MM.1S (cell line): ENCODE measurements at regions not wholly inside any gene's neighbourhood (a gene's known extent, or its start where the extent isn't known, plus 50 kb on each side); places are given as distances from the start of the nearest gene placed in this dataset.

Experiments
- DNase-seq: peaks from one replicate; pipeline ENCODE4 v3.0.0-alpha.2; 2015
- H2AFZ ChIP-seq: fragments of 300-600 bp; sonication (generic); 2 replicates; pipeline ENCODE4 v1.6.0; 2016; ENCODE audit warnings: antibody characterized with exemption, low read length
- H3F3A ChIP-seq: fragments of 300-600 bp; sonication (generic); 2 replicates; pipeline ENCODE4 v1.6.1; 2016; ENCODE audit warnings: mild to moderate bottlenecking, antibody characterized with exemption, low read length, moderate library complexity, mixed read lengths; ENCODE audit not compliant: insufficient read depth
- H3K27ac ChIP-seq: fragments of 300-600 bp; sonication (generic); 2 replicates; pipeline ENCODE4 v1.5.1; 2016; ENCODE audit warnings: mild to moderate bottlenecking, low read length
- H3K27me3 ChIP-seq: fragments of 300-600 bp; sonication (generic); replicated peaks from 2 replicates; pipeline ENCODE4 v1.6.0; 2016; ENCODE audit warnings: low read length; ENCODE audit not compliant: insufficient read depth
- H3K36me3 ChIP-seq: fragments of 300-600 bp; sonication (generic); replicated peaks from 2 replicates; pipeline ENCODE4 v1.6.1; 2016; ENCODE audit warnings: mild to moderate bottlenecking, low read length, mixed read lengths; ENCODE audit not compliant: insufficient read depth
- H3K4me1 ChIP-seq: fragments of 300-600 bp; sonication (generic); 2 replicates; pipeline ENCODE4 v1.6.1; 2016; ENCODE audit warnings: low read length, mixed read lengths
- H3K4me2 ChIP-seq: fragments of 300-600 bp; sonication (generic); 2 replicates; pipeline ENCODE4 v1.6.0; 2016; ENCODE audit warnings: low read depth, low read length
- H3K4me3 ChIP-seq: fragments of 300-600 bp; sonication (generic); 2 replicates; pipeline ENCODE4 v1.5.1; 2016; ENCODE audit warnings: low read length, mixed read lengths
- H3K79me2 ChIP-seq: fragments of 300-600 bp; sonication (generic); 2 replicates; pipeline ENCODE4 v1.6.1; 2016; ENCODE audit warnings: mixed run types, low read length, mixed read lengths
- H3K9ac ChIP-seq: fragments of 300-600 bp; sonication (generic); 2 replicates; pipeline ENCODE4 v1.6.1; 2016; ENCODE audit warnings: low read length, mixed read lengths
- H3K9me2 ChIP-seq: fragments of 300-600 bp; sonication (generic); replicated peaks from 2 replicates; pipeline ENCODE4 v1.6.1; 2016; ENCODE audit warnings: mild to moderate bottlenecking, low read length, mixed read lengths; ENCODE audit not compliant: insufficient read depth
- H3K9me3 ChIP-seq: fragments of 300-600 bp; sonication (generic); replicated peaks from 2 replicates; pipeline ENCODE4 v1.6.1; 2016; ENCODE audit warnings: mild to moderate bottlenecking, low read length, mixed read lengths; ENCODE audit not compliant: insufficient read depth
- H4K20me1 ChIP-seq: fragments of 300-600 bp; sonication (generic); 2 replicates; pipeline ENCODE4 v1.6.1; 2016; ENCODE audit warnings: mild to moderate bottlenecking, low read length, moderate library complexity, mixed read lengths; ENCODE audit not compliant: insufficient read depth
- EZH2 ChIP-seq: fragments of 300-600 bp; sonication (generic); optimal IDR thresholded peaks from 2 replicates; pipeline ENCODE3; 2017; ENCODE audit warnings: low read depth, mild to moderate bottlenecking, antibody characterized with exemption, low read length, mixed read lengths
- EZH2phosphoT487 ChIP-seq: fragments of 300-600 bp; sonication (generic); IDR thresholded peaks from 2 replicates; pipeline ENCODE4 v1.6.1; 2018; ENCODE audit warnings: antibody characterized with exemption, low read length
- TF ChIP-seq, protein P1 (sequence below): fragments of 300-600 bp; sonication (generic); IDR thresholded peaks from 2 replicates; pipeline ENCODE4 v1.5.1; 2016; ENCODE audit warnings: antibody characterized with exemption, low read length, mixed read lengths

DNA sequence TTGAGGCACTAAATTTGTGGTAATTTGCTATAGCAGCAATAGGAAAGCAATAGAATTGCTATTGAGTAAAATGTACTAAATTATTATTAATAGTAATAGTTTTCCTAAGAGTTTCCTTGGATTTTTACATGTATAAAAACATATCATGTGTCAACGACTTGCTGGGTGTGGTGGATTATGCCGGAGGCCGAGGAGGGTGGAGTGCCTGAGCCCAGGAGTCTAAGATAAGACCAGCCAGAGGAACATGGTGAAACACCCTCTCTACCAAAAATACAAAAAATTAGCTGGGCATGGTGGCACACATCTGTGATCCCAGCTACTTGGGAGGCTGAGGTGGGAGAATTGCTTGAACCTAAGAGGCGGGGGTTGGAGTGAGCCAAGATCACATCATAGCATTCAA is 749.9 kb downstream of the TBL1XR1 start:
- no peak overlapping the region for H2AFZ ChIP-seq
- no peak overlapping the region for H3K27ac ChIP-seq
- no peaks in the 10 kb centered on the region for H3K9me3 ChIP-seq
- no peaks in the 10 kb centered on the region for H3K27me3 ChIP-seq
- H4K20me1 ChIP-seq = no peaks in the 10 kb centered on the region
- H3K4me2 ChIP-seq = no peak overlapping the region
- H3K9me2 ChIP-seq = no peaks in the 10 kb centered on the region
- no peaks in the 10 kb centered on the region for H3K36me3 ChIP-seq
- H3F3A ChIP-seq = no peaks in the 10 kb centered on the region
- DNase-seq = no peak
- no peak overlapping the region for H3K9ac ChIP-seq
- H3K79me2 ChIP-seq = no peaks in the 10 kb centered on the region
- no peak for TF ChIP-seq EZH2
- TF ChIP-seq, protein P1, sequence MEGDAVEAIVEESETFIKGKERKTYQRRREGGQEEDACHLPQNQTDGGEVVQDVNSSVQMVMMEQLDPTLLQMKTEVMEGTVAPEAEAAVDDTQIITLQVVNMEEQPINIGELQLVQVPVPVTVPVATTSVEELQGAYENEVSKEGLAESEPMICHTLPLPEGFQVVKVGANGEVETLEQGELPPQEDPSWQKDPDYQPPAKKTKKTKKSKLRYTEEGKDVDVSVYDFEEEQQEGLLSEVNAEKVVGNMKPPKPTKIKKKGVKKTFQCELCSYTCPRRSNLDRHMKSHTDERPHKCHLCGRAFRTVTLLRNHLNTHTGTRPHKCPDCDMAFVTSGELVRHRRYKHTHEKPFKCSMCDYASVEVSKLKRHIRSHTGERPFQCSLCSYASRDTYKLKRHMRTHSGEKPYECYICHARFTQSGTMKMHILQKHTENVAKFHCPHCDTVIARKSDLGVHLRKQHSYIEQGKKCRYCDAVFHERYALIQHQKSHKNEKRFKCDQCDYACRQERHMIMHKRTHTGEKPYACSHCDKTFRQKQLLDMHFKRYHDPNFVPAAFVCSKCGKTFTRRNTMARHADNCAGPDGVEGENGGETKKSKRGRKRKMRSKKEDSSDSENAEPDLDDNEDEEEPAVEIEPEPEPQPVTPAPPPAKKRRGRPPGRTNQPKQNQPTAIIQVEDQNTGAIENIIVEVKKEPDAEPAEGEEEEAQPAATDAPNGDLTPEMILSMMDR = no peak
- no peak for TF ChIP-seq EZH2phosphoT487
- no peaks in the 10 kb centered on the region for H3K4me1 ChIP-seq
- no peak overlapping the region for H3K4me3 ChIP-seq

DNA sequence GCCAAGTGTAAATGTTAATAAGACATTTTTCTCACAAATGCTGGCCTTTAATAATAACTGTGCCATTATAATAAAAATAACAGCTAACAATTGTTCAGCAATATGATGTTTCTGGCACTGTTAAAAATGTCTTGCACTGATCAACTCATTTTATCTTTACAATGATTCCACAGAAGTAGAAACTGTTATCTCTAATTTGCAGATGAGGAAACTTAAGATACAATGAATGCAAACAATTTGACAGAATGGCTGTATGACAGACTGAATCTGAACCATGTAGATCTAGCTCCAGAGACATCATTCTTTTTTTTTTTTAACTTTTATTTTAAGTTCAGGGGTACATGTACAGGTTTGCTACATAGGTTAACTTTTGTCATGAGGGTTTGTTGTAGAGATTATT is 755.0 kb downstream of the TBL1XR1 start:
- H3K4me3 ChIP-seq = no peak overlapping the region
- H3K36me3 ChIP-seq = no peaks in the 10 kb centered on the region
- H2AFZ ChIP-seq = no peak overlapping the region
- no peaks in the 10 kb centered on the region for H3K79me2 ChIP-seq
- no peaks in the 10 kb centered on the region for H3F3A ChIP-seq
- no peak overlapping the region for H3K27ac ChIP-seq
- no peak for TF ChIP-seq EZH2phosphoT487
- no peak for TF ChIP-seq EZH2
- TF ChIP-seq, protein P1 = no peak
- H3K27me3 ChIP-seq = no peaks in the 10 kb centered on the region
- no peaks in the 10 kb centered on the region for H3K4me1 ChIP-seq
- H3K4me2 ChIP-seq = no peak overlapping the region
- no peaks in the 10 kb centered on the region for H3K9me3 ChIP-seq
- no peak for DNase-seq
- no peak overlapping the region for H3K9ac ChIP-seq
- no peaks in the 10 kb centered on the region for H4K20me1 ChIP-seq
- no peaks in the 10 kb centered on the region for H3K9me2 ChIP-seq

DNA sequence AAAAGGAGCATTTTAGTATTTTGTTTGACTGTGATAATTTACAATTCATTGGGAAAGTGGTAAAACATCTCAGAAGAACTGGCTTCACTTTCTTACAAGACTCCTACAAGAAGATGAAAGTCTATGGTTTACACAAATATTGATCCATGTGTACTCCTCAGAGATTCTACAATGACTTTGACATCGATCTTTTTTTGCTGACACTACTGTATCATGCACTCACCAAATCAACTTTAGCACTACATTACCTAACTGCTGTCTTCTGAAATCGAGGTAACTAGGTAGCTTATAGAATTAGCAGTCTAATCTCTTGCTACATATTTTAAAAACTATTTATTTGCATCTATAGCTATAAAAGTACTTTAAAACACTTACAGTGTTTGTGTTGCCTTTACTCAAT is 757.6 kb downstream of the TBL1XR1 start:
- H3K27ac ChIP-seq = no peak overlapping the region
- H3K9me2 ChIP-seq = no peaks in the 10 kb centered on the region
- no peaks in the 10 kb centered on the region for H3K4me1 ChIP-seq
- H3K4me3 ChIP-seq = no peak overlapping the region
- no peaks in the 10 kb centered on the region for H3F3A ChIP-seq
- no peak overlapping the region for H2AFZ ChIP-seq
- no peaks in the 10 kb centered on the region for H3K79me2 ChIP-seq
- H3K4me2 ChIP-seq = no peak overlapping the region
- H3K9ac ChIP-seq = no peak overlapping the region
- TF ChIP-seq EZH2 (no peak), EZH2phosphoT487 (no peak)
- TF ChIP-seq, protein P1 = no peak
- no peaks in the 10 kb centered on the region for H3K27me3 ChIP-seq
- DNase-seq = no peak
- no peaks in the 10 kb centered on the region for H3K9me3 ChIP-seq
- H4K20me1 ChIP-seq = no peaks in the 10 kb centered on the region
- no peaks in the 10 kb centered on the region for H3K36me3 ChIP-seq
